Endothelial cell of umbilical vein (primary cell): ENCODE measurements at regions not wholly inside any gene's neighbourhood (a gene's known extent, or its start where the extent isn't known, plus 50 kb on each side); places are given as distances from the start of the nearest gene placed in this dataset.

Source experiments
- BruUV-seq: library from RNA; stranded (reverse); fragments of 400-500 nt; replicated peaks from 2 replicates; lab custom pipeline; 2021; lab: Mats Ljungman, UMichigan
- CTCF ChIA-PET: fragments of 300-600, 350-600 bp; sonication (Branson Sonifier 250); formaldehyde crosslinking; loops from one replicate; lab custom pipeline; 2021; ENCODE audit warnings: antibody characterized with exemption, inconsistent platforms; lab: Charles Lee
- POLR2A ChIA-PET: fragments of 300-600, 350-600 bp; sonication (Branson Sonifier 250); formaldehyde crosslinking; loops from one replicate; lab custom pipeline; 2021; ENCODE audit warnings: antibody characterized with exemption, inconsistent platforms; lab: Charles Lee
- DNase-seq: peaks from one replicate; pipeline ENCODE4 v3.0.0-alpha.2; 2011; ENCODE audit warnings: low read depth, low spot score
- FAIRE-seq: peaks from 2 replicates; lab custom pipeline; 2011; peaks lifted over from hg19 to GRCh38; lab: Jason Lieb, UNC
- H2AFZ ChIP-seq: 2 replicates; pipeline ENCODE4 v1.6.0; 2012; ENCODE audit warnings: low read depth, low read length, control low read depth, inconsistent platforms
- H3K27ac ChIP-seq: 2 replicates; pipeline ENCODE4 v1.5.1; 2011; ENCODE audit warnings: low read depth, mild to moderate bottlenecking, control low read depth, low read length, moderate library complexity; ENCODE audit not compliant: insufficient read depth
- H3K27me3 ChIP-seq, 2 experiments: 2 replicates each; pipeline versions ENCODE4 v1.6.0 to v1.6.1; 2011; ENCODE audit warnings: low read length in 2 of 2, mixed read lengths in 1 of 2; ENCODE audit not compliant: control insufficient read depth in 2 of 2, insufficient read depth in 2 of 2
- H3K36me3 ChIP-seq, 2 experiments: 2 replicates in 1 of 2; 3 replicates in 1 of 2; pipeline ENCODE4 v1.5.1; 2011; ENCODE audit warnings: low read length in 2 of 2, mild to moderate bottlenecking in 1 of 2, moderate library complexity in 1 of 2; ENCODE audit not compliant: control insufficient read depth in 2 of 2, insufficient read depth in 2 of 2; ENCODE audit errors: extremely low read depth in 1 of 2
- H3K4me1 ChIP-seq: 3 replicates; pipeline ENCODE4 v1.5.1; 2011; ENCODE audit warnings: mild to moderate bottlenecking, low read length; ENCODE audit not compliant: control insufficient read depth, insufficient read depth; ENCODE audit errors: extremely low read depth
- H3K4me2 ChIP-seq: 2 replicates; pipeline ENCODE4 v1.6.1; 2011; ENCODE audit warnings: low read length, control low read depth, mixed read lengths; ENCODE audit not compliant: insufficient read depth
- H3K4me3 ChIP-seq, 3 experiments: fragments of 200-600 bp in 1 of 3; sonication (generic), shearing (Covaris generic) in 1 of 3; replicated peaks in 1 of 3; 2 replicates each; pipeline ENCODE4 v1.5.1; 2011 to 2016; ENCODE audit warnings: control low read depth in 3 of 3, low read length in 3 of 3, mild to moderate bottlenecking in 2 of 3, inconsistent platforms in 1 of 3, low read depth in 1 of 3, moderate library complexity in 1 of 3; ENCODE audit not compliant: insufficient read depth in 1 of 3
- H3K79me2 ChIP-seq: 2 replicates; pipeline ENCODE4 v1.6.0; 2012; ENCODE audit warnings: low read length, inconsistent platforms; ENCODE audit not compliant: control insufficient read depth, insufficient read depth
- H3K9ac ChIP-seq: replicated peaks from 2 replicates; pipeline ENCODE3; 2011; ENCODE audit warnings: low read length, control low read depth; ENCODE audit not compliant: insufficient read depth; ENCODE audit errors: extremely low read depth
- H3K9me1 ChIP-seq: replicated peaks from 3 replicates; pipeline ENCODE4 v1.6.0; 2011; ENCODE audit warnings: mild to moderate bottlenecking, low read length; ENCODE audit not compliant: control insufficient read depth, insufficient read depth; ENCODE audit errors: extremely low read depth
- H3K9me3 ChIP-seq: replicated peaks from 2 replicates; pipeline ENCODE4 v1.5.1; 2012; ENCODE audit warnings: low read length, inconsistent platforms; ENCODE audit not compliant: control insufficient read depth, insufficient read depth
- H4K20me1 ChIP-seq: replicated peaks from 2 replicates; pipeline ENCODE3; 2011; ENCODE audit warnings: mild to moderate bottlenecking, low read length; ENCODE audit not compliant: control insufficient read depth, insufficient read depth; ENCODE audit errors: extremely low read depth
- EZH2 ChIP-seq: IDR thresholded peaks from 2 replicates; pipeline ENCODE4 v1.6.1; 2012; ENCODE audit warnings: borderline replicate concordance, low read depth, mild to moderate bottlenecking, moderate library complexity, low read length, inconsistent platforms; ENCODE audit not compliant: severe bottlenecking
- FOS ChIP-seq: IDR thresholded peaks from 2 replicates; pipeline ENCODE4 v1.6.1; 2011; ENCODE audit warnings: mild to moderate bottlenecking, low read length, moderate library complexity, borderline replicate concordance; ENCODE audit not compliant: insufficient read depth
- JUN ChIP-seq: IDR thresholded peaks from 2 replicates; pipeline ENCODE4 v1.6.1; 2011; ENCODE audit warnings: borderline replicate concordance, low read depth; ENCODE audit not compliant: insufficient read length, insufficient read depth
- MYC ChIP-seq: IDR thresholded peaks from one replicate; pipeline ENCODE4 v1.6.1; 2011; ENCODE audit warnings: mild to moderate bottlenecking, low read depth, low read length
- POLR2A ChIP-seq: IDR thresholded peaks from 2 replicates; pipeline ENCODE4 v1.6.1; 2012; ENCODE audit warnings: low read depth, mild to moderate bottlenecking, control low read depth, low read length
- POLR2AphosphoS5 ChIP-seq: IDR thresholded peaks from 2 replicates; pipeline ENCODE4 v1.6.1; 2012; ENCODE audit warnings: low read depth, mild to moderate bottlenecking, control low read depth, low read length, moderate library complexity; ENCODE audit not compliant: insufficient read depth
- dilution Hi-C: fragments of 300-500 bp; cut with MboI; formaldehyde crosslinking; loops from one replicate; pipeline ENCODE4 v1.15.0; 2019; ENCODE audit warnings: low sequenced_read_pairs; ENCODE audit not compliant: extremely low pct_ligation_motif_present
- intact Hi-C: fragments of 100-400 bp; cut with micrococcal nuclease; formaldehyde crosslinking; loops from one replicate; pipeline ENCODE4 v1.10.0; 2022
- TF ChIP-seq, protein P1 (sequence below), 2 donors: IDR thresholded peaks; 1 replicate in 1 of 2; 2 replicates in 1 of 2; pipeline ENCODE4 v1.5.1; 2011; ENCODE audit warnings: low read length in 2 of 2, mild to moderate bottlenecking in 2 of 2, moderate library complexity in 2 of 2, control low read depth in 1 of 2, inconsistent platforms in 1 of 2, low read depth in 1 of 2; ENCODE audit not compliant: insufficient read depth in 1 of 2; ENCODE audit errors: extremely low read depth in 1 of 2

DNA sequence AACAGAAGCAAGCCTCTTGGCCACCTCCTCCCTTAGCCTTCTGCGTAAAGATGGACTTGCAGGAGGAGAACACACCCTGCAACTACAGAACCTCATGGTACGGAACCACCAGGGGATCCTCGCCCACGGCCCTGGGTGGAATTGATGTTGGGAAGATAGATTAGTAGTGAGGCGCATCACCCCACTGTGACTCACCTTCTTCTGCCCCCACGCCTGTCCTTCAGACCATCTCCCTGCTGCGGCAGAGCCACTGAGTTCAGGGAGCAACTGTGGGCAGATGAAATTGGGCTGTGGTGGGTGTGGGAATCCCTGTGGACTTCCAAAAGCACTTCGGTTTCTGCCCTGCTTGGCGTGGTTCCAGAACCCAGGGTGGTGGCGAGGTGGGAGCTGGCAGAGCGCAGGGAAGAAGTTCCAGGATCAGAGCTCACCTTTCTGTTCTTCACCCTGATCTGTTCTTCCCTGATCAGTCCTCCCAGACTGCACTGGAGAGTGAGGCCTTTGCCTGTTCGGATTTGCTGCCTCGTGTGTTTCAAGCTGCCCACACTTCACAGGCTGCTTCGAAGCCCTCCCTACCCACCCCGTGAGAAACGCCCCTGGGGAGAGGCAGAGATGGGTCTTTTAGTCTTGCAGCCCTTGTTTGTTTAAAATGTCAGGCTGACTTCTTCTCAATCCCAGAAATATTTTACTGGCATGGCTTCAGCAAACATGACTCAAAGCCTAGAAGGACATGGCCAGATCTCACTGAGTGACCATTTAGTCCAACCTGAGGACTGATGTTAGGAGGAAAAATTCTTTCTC lies 92.8 kb upstream of the MLN start:
- TF ChIP-seq JUN: no peak
- TF ChIP-seq EZH2: no peak
- no peak for TF ChIP-seq FOS
- TF ChIP-seq MYC: no peak
- TF ChIP-seq POLR2AphosphoS5: no peak
- TF ChIP-seq, protein P1, sequence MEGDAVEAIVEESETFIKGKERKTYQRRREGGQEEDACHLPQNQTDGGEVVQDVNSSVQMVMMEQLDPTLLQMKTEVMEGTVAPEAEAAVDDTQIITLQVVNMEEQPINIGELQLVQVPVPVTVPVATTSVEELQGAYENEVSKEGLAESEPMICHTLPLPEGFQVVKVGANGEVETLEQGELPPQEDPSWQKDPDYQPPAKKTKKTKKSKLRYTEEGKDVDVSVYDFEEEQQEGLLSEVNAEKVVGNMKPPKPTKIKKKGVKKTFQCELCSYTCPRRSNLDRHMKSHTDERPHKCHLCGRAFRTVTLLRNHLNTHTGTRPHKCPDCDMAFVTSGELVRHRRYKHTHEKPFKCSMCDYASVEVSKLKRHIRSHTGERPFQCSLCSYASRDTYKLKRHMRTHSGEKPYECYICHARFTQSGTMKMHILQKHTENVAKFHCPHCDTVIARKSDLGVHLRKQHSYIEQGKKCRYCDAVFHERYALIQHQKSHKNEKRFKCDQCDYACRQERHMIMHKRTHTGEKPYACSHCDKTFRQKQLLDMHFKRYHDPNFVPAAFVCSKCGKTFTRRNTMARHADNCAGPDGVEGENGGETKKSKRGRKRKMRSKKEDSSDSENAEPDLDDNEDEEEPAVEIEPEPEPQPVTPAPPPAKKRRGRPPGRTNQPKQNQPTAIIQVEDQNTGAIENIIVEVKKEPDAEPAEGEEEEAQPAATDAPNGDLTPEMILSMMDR (IDR thresholded peaks at IDR 0.05; ENCODE audit: extremely low read depth in 1 of 2, insufficient read depth in 1 of 2, low read depth in 1 of 2, low read length in 2 of 2): no peak
- no peak for TF ChIP-seq POLR2A
- POLR2A ChIA-PET: no interaction called here
- intact Hi-C loops (no loop called here), dilution Hi-C loops (no loop called here)
- BruUV-seq: no TSS peak
- Histone ChIP-seq H3K4me1 (no peaks in the 10 kb centered on the region), H3K9ac (no peak overlapping the region), H2AFZ (no peak overlapping the region), H3K36me3 (no peaks in the 10 kb centered on the region), H3K4me3 (no peak overlapping the region), H4K20me1 (no peaks in the 10 kb centered on the region), H3K79me2 (no peaks in the 10 kb centered on the region), H3K9me1 (no peaks in the 10 kb centered on the region), H3K4me2 (no peak overlapping the region), H3K27me3 (peaks cover 11 to 14% of the 10 kb centered on the region in 2 experiments), H3K27ac (no peak overlapping the region), H3K9me3 (no peaks in the 10 kb centered on the region)
- no peak for FAIRE-seq
- CTCF ChIA-PET: interaction anchor here (1.2 kb wide), 1 partner anchor 11 kb away, joined by 4 read pairs; no protein-coding TSS in a partner anchor
- no peak for DNase-seq
